GM12878 (cell line): ENCODE measurements at regions not wholly inside any gene's neighbourhood (a gene's known extent, or its start where the extent isn't known, plus 50 kb on each side); places are given as distances from the start of the nearest gene placed in this dataset.

ENCODE experiments used
- ATAC-seq: fragments of 200-7000 bp; cut with Tn5 transposase; 3 replicates; pipeline ENCODE4 v1.9.1; 2020; ENCODE audit warnings: mild to moderate bottlenecking, moderate library complexity
- BruUV-seq: library from RNA; stranded (reverse); fragments of 400-500 nt; replicated peaks from 2 replicates; lab custom pipeline; 2021; lab: Mats Ljungman, UMichigan
- CTCF ChIA-PET: fragments of 300-600 bp; sonication (Branson Sonifier 250); formaldehyde crosslinking; extraction: SDS; loops from one replicate; lab custom pipeline; 2021; ENCODE audit warnings: inconsistent platforms; lab: Yijun Ruan, JAX
- POLR2A ChIA-PET: fragments of 350-600 bp; formaldehyde crosslinking; extraction: SDS; loops from one replicate; lab custom pipeline; 2021; ENCODE audit warnings: inconsistent platforms; lab: Charles Lee
- RAD21 ChIA-PET: fragments of 300-600 bp; sonication (Branson Sonifier 250); formaldehyde crosslinking; loops from one replicate; lab custom pipeline; 2023; ENCODE audit warnings: antibody characterized with exemption; ENCODE audit not compliant: unreplicated experiment; lab: Charles Lee
- SMC1A ChIA-PET: fragments of 300-600 bp; sonication (Branson Sonifier 250); formaldehyde crosslinking; loops from one replicate; lab custom pipeline; 2023; ENCODE audit not compliant: unreplicated experiment, uncharacterized antibody; lab: Charles Lee
- DNase-seq: peaks from one replicate; pipeline ENCODE4 v3.0.0-alpha.2; 2011; ENCODE audit warnings: low read depth, low spot score
- FAIRE-seq: peaks from 3 replicates; lab custom pipeline; 2011; peaks lifted over from hg19 to GRCh38; lab: Jason Lieb, UNC
- H2AFZ ChIP-seq: 2 replicates; pipeline ENCODE4 v1.6.0; 2011; ENCODE audit warnings: low read depth, low read length, control low read depth; ENCODE audit not compliant: control insufficient read depth
- H3K27ac ChIP-seq: 2 replicates; pipeline ENCODE4 v1.5.1; 2011; ENCODE audit warnings: control low read depth; ENCODE audit not compliant: control insufficient read depth, insufficient read depth
- H3K27me3 ChIP-seq, 2 experiments: replicated peaks in 1 of 2; 2 replicates each; pipeline versions ENCODE4 v1.6.0 to v1.6.1; 2011; ENCODE audit warnings: low read length in 1 of 2; ENCODE audit not compliant: control insufficient read depth in 2 of 2, insufficient read depth in 2 of 2
- H3K36me3 ChIP-seq, 2 experiments: 2 replicates each; pipeline ENCODE4 v1.5.1; 2011; ENCODE audit warnings: low read length in 1 of 2; ENCODE audit not compliant: control insufficient read depth in 2 of 2, insufficient read depth in 2 of 2
- H3K4me1 ChIP-seq: 2 replicates; pipeline ENCODE4 v1.6.1; 2011; ENCODE audit warnings: mild to moderate bottlenecking, low read length, moderate library complexity, mixed read lengths; ENCODE audit not compliant: control insufficient read depth, insufficient read depth
- H3K4me2 ChIP-seq: 2 replicates; pipeline ENCODE4 v1.6.0; 2011; ENCODE audit warnings: control low read depth; ENCODE audit not compliant: control insufficient read depth, insufficient read depth
- H3K4me3 ChIP-seq: fragments of 200-600 bp; sonication (generic); 2 replicates; pipeline ENCODE4 v1.5.1; 2016
- H3K79me2 ChIP-seq: 2 replicates; pipeline ENCODE4 v1.6.0; 2011; ENCODE audit warnings: low read length; ENCODE audit not compliant: control insufficient read depth, insufficient read depth
- H3K9ac ChIP-seq: 2 replicates; pipeline ENCODE4 v1.8.0; 2011; ENCODE audit warnings: low read length, control low read depth, mixed read lengths; ENCODE audit not compliant: control insufficient read depth, insufficient read depth
- H3K9me3 ChIP-seq: replicated peaks from 3 replicates; pipeline ENCODE4 v1.5.1; 2011; ENCODE audit warnings: mild to moderate bottlenecking, low read length; ENCODE audit not compliant: control insufficient read depth, insufficient read depth
- H4K20me1 ChIP-seq: 2 replicates; pipeline ENCODE4 v1.6.0; 2011; ENCODE audit not compliant: control insufficient read depth, insufficient read depth
- ATF7 ChIP-seq: fragments of 450-650 bp; IDR thresholded peaks from 2 replicates; pipeline ENCODE4 v1.6.1; 2016; ENCODE audit warnings: low read depth, mild to moderate bottlenecking
- CREM ChIP-seq: IDR thresholded peaks from 2 replicates; pipeline ENCODE4 v1.6.1; 2014; ENCODE audit warnings: antibody characterized with exemption, low read depth
- IKZF2 ChIP-seq, 2 experiments: fragments of 450-650 bp; IDR thresholded peaks; 2 replicates each; pipeline ENCODE4 v1.6.1; 2017; ENCODE audit warnings: mild to moderate bottlenecking in 2 of 2, moderate library complexity in 2 of 2
- MYC ChIP-seq: IDR thresholded peaks from 2 replicates; pipeline ENCODE4 v1.6.1; 2011; ENCODE audit warnings: mild to moderate bottlenecking, low read length, moderate library complexity, inconsistent platforms; ENCODE audit not compliant: insufficient read depth, insufficient replicate concordance, insufficient read length, severe bottlenecking
- PAX8 ChIP-seq: fragments of 450-650 bp; IDR thresholded peaks from 2 replicates; pipeline ENCODE4 v1.6.1; 2017; ENCODE audit warnings: mild to moderate bottlenecking, moderate library complexity
- PKNOX1 ChIP-seq: fragments of 450-650 bp; IDR thresholded peaks from 2 replicates; pipeline ENCODE4 v1.6.1; 2016; ENCODE audit warnings: mild to moderate bottlenecking
- RELA ChIP-seq: fragments of 450-650 bp; IDR thresholded peaks from 2 replicates; pipeline ENCODE4 v1.8.0; 2014; ENCODE audit warnings: borderline replicate concordance; ENCODE audit not compliant: partially characterized antibody
- USF1 ChIP-seq: IDR thresholded peaks from 2 replicates; pipeline ENCODE4 v1.6.1; 2011; ENCODE audit warnings: borderline replicate concordance, low read depth, mild to moderate bottlenecking, moderate library complexity, mixed read lengths, low read length; ENCODE audit not compliant: insufficient read depth; ENCODE audit errors: extremely low read length
- YBX1 ChIP-seq: fragments of 450-650 bp; IDR thresholded peaks from 2 replicates; pipeline ENCODE4 v1.6.1; 2016; ENCODE audit warnings: antibody characterized with exemption
- WGBS: methylation state at CpG from one replicate; pipeline ENCODE4 v1.1.6; 2016; ENCODE audit warnings: low lambda C conversion rate; ENCODE audit not compliant: insufficient replicate concordance, insufficient coverage; ENCODE audit errors: missing lambda C conversion rate; 5-methylcytosine and 5-hydroxymethylcytosine counted together
- in situ Hi-C: fragments of 300-500 bp; cut with MboI; formaldehyde crosslinking; loops from 9 replicates; pipeline ENCODE4 v1.14.3; 2018; ENCODE audit warnings: mixed read lengths
- intact Hi-C: fragments of 100-400 bp; cut with micrococcal nuclease; formaldehyde crosslinking; loops from one replicate; pipeline ENCODE4 v1.14.2; 2022; ENCODE audit not compliant: unreplicated experiment
- TF ChIP-seq, protein P1 (sequence below): fragments of 450-650 bp; formaldehyde crosslinking; IDR thresholded peaks from 2 replicates; pipeline ENCODE4 v1.4.0; 2022; ENCODE audit warnings: mild to moderate bottlenecking, moderate library complexity
- TF ChIP-seq, protein P2 (sequence below): IDR thresholded peaks from 2 replicates; pipeline ENCODE4 v1.6.1; 2011; ENCODE audit warnings: low read depth, low read length, improper control_type of control experiment, borderline replicate concordance

GRCh38 chr3:117656391-117656790 lies 946.8 kb downstream of the TUSC7 start (continued):
- TF ChIP-seq, protein P1, sequence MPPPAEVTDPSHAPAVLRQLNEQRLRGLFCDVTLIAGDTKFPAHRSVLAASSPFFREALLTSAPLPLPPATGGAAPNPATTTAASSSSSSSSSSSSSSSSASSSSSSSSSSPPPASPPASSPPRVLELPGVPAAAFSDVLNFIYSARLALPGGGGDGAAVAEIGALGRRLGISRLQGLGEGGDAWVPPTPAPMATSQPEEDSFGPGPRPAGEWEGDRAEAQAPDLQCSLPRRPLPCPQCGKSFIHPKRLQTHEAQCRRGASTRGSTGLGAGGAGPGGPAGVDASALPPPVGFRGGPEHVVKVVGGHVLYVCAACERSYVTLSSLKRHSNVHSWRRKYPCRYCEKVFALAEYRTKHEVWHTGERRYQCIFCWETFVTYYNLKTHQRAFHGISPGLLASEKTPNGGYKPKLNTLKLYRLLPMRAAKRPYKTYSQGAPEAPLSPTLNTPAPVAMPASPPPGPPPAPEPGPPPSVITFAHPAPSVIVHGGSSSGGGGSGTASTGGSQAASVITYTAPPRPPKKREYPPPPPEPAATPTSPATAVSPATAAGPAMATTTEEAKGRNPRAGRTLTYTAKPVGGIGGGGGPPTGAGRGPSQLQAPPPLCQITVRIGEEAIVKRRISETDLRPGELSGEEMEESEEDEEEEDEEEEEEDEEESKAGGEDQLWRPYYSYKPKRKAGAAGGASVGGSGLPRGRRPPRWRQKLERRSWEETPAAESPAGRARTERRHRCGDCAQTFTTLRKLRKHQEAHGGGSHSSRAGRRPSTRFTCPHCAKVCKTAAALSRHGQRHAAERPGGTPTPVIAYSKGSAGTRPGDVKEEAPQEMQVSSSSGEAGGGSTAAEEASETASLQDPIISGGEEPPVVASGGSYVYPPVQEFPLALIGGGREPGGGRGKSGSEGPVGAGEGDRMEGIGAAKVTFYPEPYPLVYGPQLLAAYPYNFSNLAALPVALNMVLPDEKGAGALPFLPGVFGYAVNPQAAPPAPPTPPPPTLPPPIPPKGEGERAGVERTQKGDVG, result no peak
- TF ChIP-seq MYC, result no peak
- TF ChIP-seq, protein P2, sequence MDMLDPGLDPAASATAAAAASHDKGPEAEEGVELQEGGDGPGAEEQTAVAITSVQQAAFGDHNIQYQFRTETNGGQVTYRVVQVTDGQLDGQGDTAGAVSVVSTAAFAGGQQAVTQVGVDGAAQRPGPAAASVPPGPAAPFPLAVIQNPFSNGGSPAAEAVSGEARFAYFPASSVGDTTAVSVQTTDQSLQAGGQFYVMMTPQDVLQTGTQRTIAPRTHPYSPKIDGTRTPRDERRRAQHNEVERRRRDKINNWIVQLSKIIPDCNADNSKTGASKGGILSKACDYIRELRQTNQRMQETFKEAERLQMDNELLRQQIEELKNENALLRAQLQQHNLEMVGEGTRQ, result no peak
- TF ChIP-seq RELA, result no peak
- TF ChIP-seq PAX8, result no peak
- TF ChIP-seq IKZF2 (IDR thresholded peaks at IDR 0.05), result no peak
- TF ChIP-seq YBX1, result no peak
- no peak for TF ChIP-seq ATF7

- no peak overlapping the region for H3K27ac ChIP-seq
- H3K36me3 ChIP-seq, result no peaks in the 10 kb centered on the region
- ATAC-seq (no peak), DNase-seq (no peak), FAIRE-seq (no peak)
- no TSS peak for BruUV-seq
- no peaks in the 10 kb centered on the region for H4K20me1 ChIP-seq
- in situ Hi-C loops (no loop called here), intact Hi-C loops (no loop called here)
- ChIA-PET POLR2A (no interaction called here), SMC1A (no interaction called here), RAD21 (no interaction called here), CTCF (no interaction called here)
- H3K4me2 ChIP-seq, result no peak overlapping the region
- no peaks in the 10 kb centered on the region for H3K4me1 ChIP-seq
- TF ChIP-seq USF1 (no peak), PKNOX1 (no peak), CREM (no peak), ATF7 (no peak)
- no peak overlapping the region for H2AFZ ChIP-seq
- no peaks in the 10 kb centered on the region for H3K79me2 ChIP-seq
- no peaks in the 10 kb centered on the region for H3K9me3 ChIP-seq
- no peak overlapping the region for H3K9ac ChIP-seq
- no peak overlapping the region for H3K4me3 ChIP-seq
- 46% methylated on average over 6 of the region's 6 CpGs for WGBS
- H3K27me3 ChIP-seq, result no peaks in the 10 kb centered on the region; a peak in 1 of 4 replicates
These were observed 947.7 kb downstream of the TUSC7 start for GRCh38 chr3:117657278-117657677.
